ENCODE measurements at regions not wholly inside any gene's neighbourhood (a gene's known extent, or its start where the extent isn't known, plus 50 kb on each side); places are given as distances from the start of the nearest gene placed in this dataset.

DNA sequence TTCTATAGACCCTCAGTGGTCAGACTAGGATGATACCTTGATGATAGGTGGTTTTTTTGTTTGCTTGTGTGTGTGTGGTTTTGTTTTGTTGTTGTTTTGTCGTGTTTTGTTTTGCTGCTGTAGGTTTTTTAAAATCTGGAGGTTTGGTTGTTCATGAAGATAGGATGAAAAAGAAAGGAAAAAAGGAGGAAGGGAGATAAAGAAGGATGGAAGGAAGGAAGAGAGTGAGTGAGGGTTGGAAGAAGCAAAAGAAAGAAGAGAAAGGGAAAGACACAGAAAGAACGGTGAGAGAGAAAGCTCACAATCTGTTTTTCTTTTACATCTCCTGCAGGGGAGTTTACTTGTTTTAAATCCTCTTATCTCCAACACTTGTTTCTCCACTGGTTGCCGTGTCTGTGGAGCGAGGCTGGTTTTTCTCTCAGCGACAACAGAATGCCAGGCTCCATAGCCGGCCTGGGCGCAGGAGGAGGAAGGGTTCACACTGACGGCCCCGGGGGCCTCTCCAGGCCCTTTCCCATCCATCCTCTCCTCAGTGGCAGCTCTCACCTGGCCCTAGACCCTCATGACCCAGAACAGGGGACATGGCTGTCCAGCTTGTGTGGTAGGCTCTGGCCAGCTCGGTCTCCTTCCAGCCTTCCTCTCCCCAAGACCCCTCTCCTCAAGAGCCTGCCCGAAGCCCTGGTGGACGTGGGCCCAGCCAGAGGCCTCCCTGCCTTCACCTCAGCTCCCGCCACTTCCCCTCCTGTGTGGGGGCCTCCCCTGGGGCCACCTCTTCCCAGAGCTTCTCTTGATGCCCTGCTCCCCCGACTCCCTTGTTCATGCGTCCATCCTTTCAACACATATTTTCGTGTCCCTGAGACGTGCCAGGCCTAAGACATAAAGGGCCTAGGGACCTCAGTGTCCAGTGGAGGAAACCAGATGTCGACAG lies 168.4 kb downstream of the VEGFA start:
- TF ChIP-seq CTCF (IDR thresholded peaks at IDR 0.05) (no peak), POLR2A (IDR thresholded peaks at IDR 0.05) (no peak)

Data from esophagus squamous epithelium (tissue), 4 donors.